Calu3 (cell line): ENCODE measurements at regions not wholly inside any gene's neighbourhood (a gene's known extent, or its start where the extent isn't known, plus 50 kb on each side); places are given as distances from the start of the nearest gene placed in this dataset.
A peak's percentile ranks its signal among the peaks of the same experiment; 100 is the strongest.

Experiments used
- BruUV-seq: library from RNA; stranded (reverse); fragments of 400-500 nt; replicated peaks from 2 replicates; lab custom pipeline; 2021; lab: Mats Ljungman, UMichigan
- CTCF ChIA-PET: fragments of 300-600 bp; sonication (Branson Sonifier 250); formaldehyde crosslinking; loops from one replicate; lab custom pipeline; 2022; ENCODE audit warnings: antibody characterized with exemption; lab: Charles Lee
- DNase-seq: peaks from one replicate; pipeline ENCODE4 v3.0.0; 2022
- H3K27ac Mint-ChIP-seq: one replicate; pipeline ENCODE4 v1.8.0; 2022; ENCODE audit warnings: mixed read lengths; ENCODE audit not compliant: unreplicated experiment
- H3K27me3 Mint-ChIP-seq: one replicate; pipeline ENCODE4 v1.8.0; 2022; ENCODE audit warnings: mixed read lengths; ENCODE audit not compliant: unreplicated experiment
- H3K36me3 Mint-ChIP-seq: one replicate; pipeline ENCODE4 v1.8.0; 2022; ENCODE audit warnings: mild to moderate bottlenecking, moderate library complexity, mixed read lengths; ENCODE audit not compliant: insufficient read depth, unreplicated experiment
- H3K4me1 Mint-ChIP-seq: one replicate; pipeline ENCODE4 v1.8.0; 2022; ENCODE audit warnings: mild to moderate bottlenecking, low read depth, mixed read lengths; ENCODE audit not compliant: unreplicated experiment
- H3K4me3 Mint-ChIP-seq: one replicate; pipeline ENCODE4 v1.8.0; 2022; ENCODE audit warnings: mild to moderate bottlenecking, low read depth, moderate library complexity, mixed read lengths; ENCODE audit not compliant: unreplicated experiment
- H3K9me3 Mint-ChIP-seq: one replicate; pipeline ENCODE4 v1.8.0; 2022; ENCODE audit warnings: low read depth, mixed read lengths; ENCODE audit not compliant: unreplicated experiment
- CTCF ChIP-seq: fragments of 200-600 bp; IDR thresholded peaks from one replicate; pipeline ENCODE4 v1.8.0; 2022; ENCODE audit warnings: antibody characterized with exemption; ENCODE audit not compliant: unreplicated experiment
- intact Hi-C: fragments of 100-400 bp; cut with micrococcal nuclease; formaldehyde crosslinking; loops from one replicate; pipeline ENCODE4 v1.10.0; 2022; ENCODE audit not compliant: unreplicated experiment

- Mint-ChIP-seq H3K4me3 (no peak overlapping the region), H3K4me1 (no peaks in the 10 kb centered on the region), H3K27ac (no peak overlapping the region), H3K27me3 (no peaks in the 10 kb centered on the region), H3K9me3 (no peaks in the 10 kb centered on the region), H3K36me3 (no peaks in the 10 kb centered on the region)
- no peak for TF ChIP-seq CTCF
- no peak for DNase-seq
- CTCF ChIA-PET = no interaction called here
- BruUV-seq = no TSS peak
- intact Hi-C loops = no loop called here
Observed at GRCh38 chr16:73275024-73275423, 227.1 kb upstream of the ZFHX3 start.

GRCh38 chr16:73274140-73274539, 226.2 kb upstream of the ZFHX3 start:
- intact Hi-C loops = no loop called here
- BruUV-seq = no TSS peak
- Mint-ChIP-seq H3K36me3 (no peaks in the 10 kb centered on the region), H3K27me3 (no peaks in the 10 kb centered on the region), H3K27ac (no peak overlapping the region), H3K4me3 (no peak overlapping the region), H3K9me3 (no peaks in the 10 kb centered on the region), H3K4me1 (no peaks in the 10 kb centered on the region)
- no peak for TF ChIP-seq CTCF
- CTCF ChIA-PET = no interaction called here
- no peak for DNase-seq

- Mint-ChIP-seq H3K36me3 (no peaks in the 10 kb centered on the region), H3K27ac (no peak overlapping the region), H3K4me3 (no peak overlapping the region), H3K4me1 (peaks cover 11% of the 10 kb centered on the region), H3K9me3 (no peaks in the 10 kb centered on the region), H3K27me3 (no peaks in the 10 kb centered on the region)
- intact Hi-C loops = no loop called here
- peak; percentile 15 for TF ChIP-seq CTCF
- DNase-seq = no peak
- CTCF ChIA-PET = no interaction called here
- BruUV-seq = no TSS peak
Observed at GRCh38 chr16:73268366-73268993, 220.6 kb upstream of the ZFHX3 start.

- no peak for TF ChIP-seq CTCF
- H3K4me1 Mint-ChIP-seq = peaks cover 11% of the 10 kb centered on the region
- H3K36me3 Mint-ChIP-seq = no peaks in the 10 kb centered on the region
- BruUV-seq = no TSS peak
- DNase-seq = no peak
- H3K9me3 Mint-ChIP-seq = peaks cover 3% of the 10 kb centered on the region
- peak overlapping the region; percentile 35 for H3K4me3 Mint-ChIP-seq
- intact Hi-C loops = no loop called here
- H3K27me3 Mint-ChIP-seq = no peaks in the 10 kb centered on the region
- no peak overlapping the region for H3K27ac Mint-ChIP-seq
- CTCF ChIA-PET = no interaction called here
Observed at GRCh38 chr16:73265935-73266334, 218.0 kb upstream of the ZFHX3 start.
